SK-N-MC (cell line): ENCODE measurements at regions not wholly inside any gene's neighbourhood (a gene's known extent, or its start where the extent isn't known, plus 50 kb on each side); places are given as distances from the start of the nearest gene placed in this dataset.

Experiments
- EZH2 ChIP-seq: fragments of 200-600 bp; sonication (generic); IDR thresholded peaks from one replicate; pipeline ENCODE4 v1.6.1; 2017; ENCODE audit warnings: antibody characterized with exemption
- FOXP2 ChIP-seq: optimal IDR thresholded peaks from 2 replicates; pipeline ENCODE3; 2011; ENCODE audit warnings: mild to moderate bottlenecking, moderate library complexity; ENCODE audit not compliant: insufficient read depth; ENCODE audit errors: extremely low read length, control extremely low read depth
- POLR2AphosphoS5 ChIP-seq: IDR thresholded peaks from 2 replicates; pipeline ENCODE4 v1.6.1; 2012; ENCODE audit warnings: mild to moderate bottlenecking, low read depth, low read length, borderline replicate concordance

- TF ChIP-seq POLR2AphosphoS5 (no peak), FOXP2 (no peak), EZH2 (no peak)
Observed at GRCh38 chr3:80308637-80309036, 540.8 kb upstream of the ROBO1 start.
